WI38 (cell line): ENCODE measurements at regions not wholly inside any gene's neighbourhood (a gene's known extent, or its start where the extent isn't known, plus 50 kb on each side); places are given as distances from the start of the nearest gene placed in this dataset.

Source experiments
- H3K4me3 ChIP-seq: 2 replicates; pipeline ENCODE4 v1.5.1; 2011; ENCODE audit warnings: low read depth, mild to moderate bottlenecking, control low read depth, low read length
- CTCF ChIP-seq: IDR thresholded peaks from 2 replicates; pipeline ENCODE4 v1.5.1; 2012; ENCODE audit warnings: low read depth, mild to moderate bottlenecking, control low read depth, low read length

GRCh38 chrX:39528161-39528916 lies 569.4 kb downstream of the BCOR start:
- no peak for TF ChIP-seq CTCF
- no peak overlapping the region for H3K4me3 ChIP-seq

DNA sequence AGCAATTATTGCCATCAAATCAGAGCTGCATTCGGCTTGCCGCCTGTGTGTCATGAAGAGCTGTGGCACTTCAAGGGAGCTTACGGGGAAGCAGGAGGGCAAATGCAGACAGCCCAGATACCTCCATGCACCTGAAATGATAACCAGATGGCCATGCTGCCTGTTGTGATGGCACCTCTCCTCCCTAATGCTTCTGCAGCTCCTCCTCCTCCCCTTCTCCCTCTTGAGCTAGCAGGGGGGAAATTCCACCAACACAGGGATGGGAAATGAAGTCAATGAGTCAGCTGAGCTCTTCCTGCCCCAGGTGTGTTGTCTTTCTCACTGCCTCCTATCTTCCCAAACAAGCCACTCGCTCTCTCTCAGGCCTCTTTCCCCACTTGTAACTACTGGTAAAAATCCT lies 565.0 kb downstream of the BCOR start:
- no peak for TF ChIP-seq CTCF
- no peak overlapping the region for H3K4me3 ChIP-seq

DNA sequence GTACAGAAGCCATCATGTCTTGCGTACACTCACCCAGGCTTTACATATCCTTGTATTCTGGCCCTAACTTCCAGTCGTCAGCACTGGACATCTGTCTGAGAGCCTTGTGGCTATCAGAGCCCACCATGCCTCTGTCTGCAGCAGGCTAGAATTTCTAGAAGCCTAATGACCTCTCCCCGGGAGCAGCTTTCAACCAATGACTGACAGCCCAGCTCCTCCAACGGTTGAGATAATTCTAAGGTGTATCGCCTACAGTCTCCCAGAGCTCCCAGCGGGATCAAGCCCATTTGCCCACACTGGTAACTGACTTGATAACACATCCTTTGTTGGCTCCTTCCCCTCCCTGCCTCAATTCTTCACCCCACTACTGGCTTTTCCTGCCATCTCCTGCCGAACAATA lies 562.8 kb downstream of the BCOR start:
- no peak overlapping the region for H3K4me3 ChIP-seq
- TF ChIP-seq CTCF, result no peak

DNA sequence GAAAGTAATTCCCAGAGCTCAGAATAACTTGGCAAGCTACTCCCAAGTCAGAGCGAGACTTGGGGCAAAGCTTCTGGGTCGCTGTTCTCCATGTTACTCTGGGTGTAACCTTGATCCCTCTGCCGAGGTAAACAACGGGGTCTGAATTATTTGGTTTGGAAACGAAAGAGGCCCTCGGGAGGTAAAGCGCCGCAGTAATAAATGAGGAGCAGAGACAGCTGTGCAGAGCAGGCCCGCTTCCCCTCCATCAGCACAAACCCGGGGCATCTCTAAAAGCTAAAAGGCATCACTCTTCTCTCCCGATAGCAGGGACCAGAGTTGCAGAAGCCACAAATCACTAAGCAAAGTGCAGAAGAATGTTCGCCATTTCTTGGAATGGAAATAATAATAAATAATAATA lies 561.5 kb downstream of the BCOR start:
- H3K4me3 ChIP-seq, result no peak overlapping the region
- no peak for TF ChIP-seq CTCF

DNA sequence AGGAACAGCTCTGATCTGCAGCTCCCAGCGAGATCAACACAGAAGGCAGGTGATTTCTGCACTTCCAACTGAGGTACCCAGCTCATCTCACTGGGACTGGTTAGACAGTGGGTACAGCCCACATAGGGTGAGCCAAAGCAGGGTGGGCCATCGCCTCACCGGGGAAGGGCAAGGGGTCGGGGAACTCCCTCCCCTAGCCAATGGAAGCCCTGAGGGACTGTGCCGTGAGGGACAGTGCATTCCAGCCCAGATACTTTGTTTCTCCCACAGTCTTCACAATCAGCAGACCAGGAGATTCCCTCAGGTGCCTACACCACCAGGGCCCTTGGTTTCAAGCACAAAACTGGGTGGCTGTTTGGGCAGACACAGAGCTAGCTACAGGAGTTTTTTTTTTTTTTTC lies 555.9 kb downstream of the BCOR start:
- no peak overlapping the region for H3K4me3 ChIP-seq
- TF ChIP-seq CTCF, result no peak

DNA sequence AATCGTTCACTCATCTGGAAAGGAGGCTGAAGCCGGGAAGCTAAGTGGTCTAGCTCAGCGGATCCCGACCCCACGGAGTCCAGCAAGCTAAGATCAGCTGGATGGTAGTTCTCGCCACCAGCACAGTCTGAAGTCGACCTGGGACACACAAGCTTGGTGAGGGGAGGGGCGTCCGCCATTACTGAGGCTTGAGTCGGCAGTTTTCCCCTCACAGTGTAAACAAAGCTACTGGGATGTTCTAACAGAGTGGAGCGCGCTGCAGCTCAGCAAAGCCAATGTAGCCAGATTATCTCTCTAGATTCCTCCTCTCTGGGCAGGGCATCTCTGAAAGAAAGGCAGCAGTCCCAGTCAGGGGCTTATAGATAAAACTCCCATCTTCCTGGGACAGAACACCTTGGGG lies 555.4 kb downstream of the BCOR start:
- H3K4me3 ChIP-seq, result no peak overlapping the region

More for the DNA sequence above, 555.4 kb downstream of the BCOR start:
- TF ChIP-seq CTCF, result no peak
